GM12892 (cell line): ENCODE measurements at regions not wholly inside any gene's neighbourhood (a gene's known extent, or its start where the extent isn't known, plus 50 kb on each side); places are given as distances from the start of the nearest gene placed in this dataset.

Experiments
- POLR2A ChIP-seq: IDR thresholded peaks from 2 replicates; pipeline ENCODE4 v1.6.1; 2011; ENCODE audit warnings: low read depth, low read length, control low read depth
- POLR2AphosphoS5 ChIP-seq: IDR thresholded peaks from 2 replicates; pipeline ENCODE4 v1.6.1; 2011; ENCODE audit warnings: low read depth, low read length, control low read depth

DNA sequence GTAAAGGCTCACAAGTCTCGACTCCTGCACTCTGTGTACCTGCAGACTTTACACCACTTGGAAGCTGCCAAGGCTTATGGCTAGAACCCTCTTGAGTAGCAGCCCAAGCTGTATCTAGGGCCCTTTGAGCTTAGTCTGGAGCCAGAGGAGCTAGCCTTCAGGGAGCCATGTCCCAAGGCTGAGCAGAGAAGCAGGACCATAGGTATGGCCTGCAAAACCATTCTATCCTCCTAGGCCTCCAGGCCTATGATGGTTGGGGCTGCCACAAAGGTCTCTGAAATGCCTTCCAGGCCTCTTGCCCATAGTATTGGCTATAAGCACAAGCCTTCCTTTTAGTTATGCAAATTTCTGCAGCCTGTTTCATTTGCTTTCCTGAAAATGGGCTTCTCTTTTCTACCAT lies 380.7 kb upstream of the CPXCR1 start:
- TF ChIP-seq POLR2AphosphoS5 (no peak), POLR2A (no peak)
